Neutrophil (primary cell): ENCODE measurements at regions not wholly inside any gene's neighbourhood (a gene's known extent, or its start where the extent isn't known, plus 50 kb on each side); places are given as distances from the start of the nearest gene placed in this dataset.
"Not testable (repeated sequence)": the region's sequence is repeated elsewhere in the genome, so short reads cannot be mapped to it uniquely, and the experiment has no call there.

ENCODE experiments used
- H3K27ac ChIP-seq: fragments of 200-600 bp; sonication (generic); 2 replicates; pipeline ENCODE4 v1.5.1; 2016; ENCODE audit warnings: mild to moderate bottlenecking, moderate library complexity
- H3K27me3 ChIP-seq: fragments of 200-600 bp; sonication (generic); 2 replicates; pipeline ENCODE4 v1.6.0; 2016; ENCODE audit warnings: mild to moderate bottlenecking
- H3K36me3 ChIP-seq: fragments of 200-600 bp; sonication (generic); 2 replicates; pipeline ENCODE4 v1.5.1; 2017
- H3K4me1 ChIP-seq, 2 experiments: fragments of 200-600 bp in 1 of 2; sonication (generic) in 1 of 2; 1 replicate in 1 of 2; 2 replicates in 1 of 2; pipeline versions ENCODE4 v1.5.1 to v1.6.1; 2013 to 2016; ENCODE audit warnings: low read depth in 1 of 2, low read length in 1 of 2, mild to moderate bottlenecking in 1 of 2, moderate library complexity in 1 of 2; ENCODE audit not compliant: control insufficient read depth in 1 of 2, insufficient read depth in 1 of 2
- H3K4me3 ChIP-seq, 2 experiments: fragments of 200-600 bp in 1 of 2; sonication (generic) in 1 of 2; 1 replicate in 1 of 2; 2 replicates in 1 of 2; pipeline ENCODE4 v1.5.1; 2013 to 2016; ENCODE audit warnings: low read depth in 1 of 2, low read length in 1 of 2, mild to moderate bottlenecking in 1 of 2, moderate library complexity in 1 of 2
- H3K9me3 ChIP-seq: fragments of 200-600 bp; sonication (generic); 2 replicates; pipeline ENCODE4 v1.5.1; 2016
- TF ChIP-seq, protein P1 (sequence below): fragments of 200-600 bp; sonication (generic); IDR thresholded peaks from 2 replicates; pipeline ENCODE4 v1.5.1; 2016; ENCODE audit warnings: antibody characterized with exemption

DNA sequence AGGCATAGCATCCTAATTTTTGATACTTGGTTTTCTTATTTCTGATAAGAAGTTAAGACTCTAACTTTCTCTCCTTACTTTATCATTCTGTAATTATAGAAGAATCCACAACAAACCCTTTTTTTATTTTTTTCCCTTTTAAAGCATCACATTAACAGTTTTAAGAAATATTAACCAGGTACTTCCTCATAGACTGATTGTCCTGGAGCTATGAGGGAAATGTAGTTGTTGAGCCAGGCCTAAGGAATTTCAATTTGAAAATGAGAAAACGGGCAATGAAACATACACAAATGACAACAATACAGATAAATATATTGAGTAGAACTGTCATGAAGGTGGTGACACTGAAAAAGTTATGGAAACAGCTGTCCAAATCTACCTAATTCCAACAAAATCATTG is 569.0 kb downstream of the KCNA4 start:
- Histone ChIP-seq H3K27me3 (no peaks in the 10 kb centered on the region), H3K36me3 (no peaks in the 10 kb centered on the region), H3K27ac (no peak overlapping the region)

DNA sequence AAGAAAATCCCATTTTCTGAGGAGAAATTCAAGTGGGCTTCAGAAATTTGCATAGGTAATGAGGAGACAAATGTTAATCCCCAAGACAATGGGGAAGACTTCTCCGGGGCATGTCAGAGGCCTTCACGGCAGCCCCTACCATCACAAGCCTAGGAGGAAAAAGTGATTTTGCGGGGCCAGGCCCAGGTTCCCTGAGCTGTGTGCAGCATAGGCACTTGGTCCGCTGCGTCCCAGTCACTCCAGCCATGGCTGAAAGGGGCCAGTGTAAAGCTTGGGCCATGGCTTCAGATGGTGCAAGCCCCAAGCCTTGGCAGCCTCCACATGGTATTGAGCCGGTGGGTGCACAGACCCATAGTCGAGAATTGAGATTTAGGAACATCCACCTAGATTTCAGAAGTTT is 570.7 kb downstream of the KCNA4 start:
- no peak overlapping the region for H3K4me3 ChIP-seq
- no peaks in the 10 kb centered on the region for H3K4me1 ChIP-seq
- no peaks in the 10 kb centered on the region for H3K27me3 ChIP-seq
- TF ChIP-seq, protein P1, sequence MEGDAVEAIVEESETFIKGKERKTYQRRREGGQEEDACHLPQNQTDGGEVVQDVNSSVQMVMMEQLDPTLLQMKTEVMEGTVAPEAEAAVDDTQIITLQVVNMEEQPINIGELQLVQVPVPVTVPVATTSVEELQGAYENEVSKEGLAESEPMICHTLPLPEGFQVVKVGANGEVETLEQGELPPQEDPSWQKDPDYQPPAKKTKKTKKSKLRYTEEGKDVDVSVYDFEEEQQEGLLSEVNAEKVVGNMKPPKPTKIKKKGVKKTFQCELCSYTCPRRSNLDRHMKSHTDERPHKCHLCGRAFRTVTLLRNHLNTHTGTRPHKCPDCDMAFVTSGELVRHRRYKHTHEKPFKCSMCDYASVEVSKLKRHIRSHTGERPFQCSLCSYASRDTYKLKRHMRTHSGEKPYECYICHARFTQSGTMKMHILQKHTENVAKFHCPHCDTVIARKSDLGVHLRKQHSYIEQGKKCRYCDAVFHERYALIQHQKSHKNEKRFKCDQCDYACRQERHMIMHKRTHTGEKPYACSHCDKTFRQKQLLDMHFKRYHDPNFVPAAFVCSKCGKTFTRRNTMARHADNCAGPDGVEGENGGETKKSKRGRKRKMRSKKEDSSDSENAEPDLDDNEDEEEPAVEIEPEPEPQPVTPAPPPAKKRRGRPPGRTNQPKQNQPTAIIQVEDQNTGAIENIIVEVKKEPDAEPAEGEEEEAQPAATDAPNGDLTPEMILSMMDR: no peak
- no peak overlapping the region for H3K27ac ChIP-seq
- H3K36me3 ChIP-seq: no peaks in the 10 kb centered on the region
- H3K9me3 ChIP-seq: no peaks in the 10 kb centered on the region

More for the DNA sequence above, 569.0 kb downstream of the KCNA4 start:
- Histone ChIP-seq H3K4me3 (no peak overlapping the region), H3K9me3 (no peaks in the 10 kb centered on the region), H3K4me1 (no peaks in the 10 kb centered on the region)
- TF ChIP-seq, protein P1: no peak

DNA sequence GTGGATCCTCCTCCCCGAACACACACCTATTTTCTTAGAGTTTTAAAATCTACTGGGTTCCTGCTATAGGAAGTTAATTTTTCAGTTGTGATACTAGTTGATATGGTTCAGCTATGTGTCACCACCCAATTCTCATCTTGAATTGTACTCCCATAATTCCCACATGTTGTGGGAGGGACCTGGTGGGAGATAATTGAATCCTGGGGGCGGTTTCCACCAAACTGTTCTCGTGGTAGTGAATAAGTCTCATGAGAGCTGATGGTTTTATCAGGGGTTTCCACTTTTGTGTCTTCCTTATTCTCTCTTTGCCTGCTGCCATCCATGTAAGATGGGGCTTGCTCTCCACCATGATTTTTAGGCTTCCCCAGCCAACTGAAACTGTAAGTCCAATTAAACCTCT is 571.6 kb downstream of the KCNA4 start:
- H3K36me3 ChIP-seq, H3K27me3 ChIP-seq, H3K4me3 ChIP-seq, H3K9me3 ChIP-seq, H3K27ac ChIP-seq, H3K4me1 ChIP-seq: not testable (repeated sequence)

DNA sequence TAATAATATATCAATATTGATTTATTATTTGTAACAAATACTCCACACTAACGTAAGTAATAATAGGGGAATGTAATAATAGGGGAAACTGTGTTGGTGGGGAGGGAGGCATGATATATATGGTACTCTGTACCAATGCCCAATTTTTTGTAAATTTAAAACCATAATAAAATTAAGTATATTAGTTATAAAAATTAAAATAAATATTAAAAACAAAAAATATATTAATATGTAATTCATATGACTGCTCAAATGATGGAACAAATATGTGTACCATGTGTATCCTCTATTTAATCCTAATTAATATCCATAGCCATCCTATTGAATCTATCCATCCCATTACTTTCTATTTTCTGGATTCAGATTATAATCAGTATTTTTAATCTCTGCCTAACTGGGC is 578.0 kb downstream of the KCNA4 start:
- no peak overlapping the region for H3K4me3 ChIP-seq
- TF ChIP-seq, protein P1: no peak
- no peaks in the 10 kb centered on the region for H3K4me1 ChIP-seq
- no peaks in the 10 kb centered on the region for H3K36me3 ChIP-seq
- no peaks in the 10 kb centered on the region for H3K27me3 ChIP-seq
- no peaks in the 10 kb centered on the region for H3K9me3 ChIP-seq
- H3K27ac ChIP-seq: no peak overlapping the region

DNA sequence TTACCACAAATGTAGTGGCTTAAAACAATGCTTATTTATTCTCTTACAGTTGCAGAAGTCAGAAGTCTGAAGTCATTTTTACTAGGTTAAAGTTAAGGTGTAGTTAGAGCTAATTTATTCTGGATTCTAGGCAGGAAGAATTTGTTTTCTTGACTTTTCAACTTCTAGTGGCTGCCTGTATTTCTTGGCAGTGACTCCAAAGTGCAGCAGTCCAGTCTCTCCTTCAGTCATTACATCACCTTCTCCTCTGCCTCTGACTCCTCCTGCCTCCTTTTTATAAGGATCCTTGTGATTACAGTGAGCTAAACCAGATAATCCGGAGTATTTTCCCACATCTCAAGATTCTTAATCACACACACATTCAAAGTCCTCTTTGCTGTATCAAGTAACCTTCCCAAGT is 581.4 kb downstream of the KCNA4 start:
- Histone ChIP-seq H3K4me3 (no peak overlapping the region), H3K27ac (no peak overlapping the region), H3K4me1 (no peaks in the 10 kb centered on the region), H3K9me3 (no peaks in the 10 kb centered on the region), H3K36me3 (no peaks in the 10 kb centered on the region), H3K27me3 (no peaks in the 10 kb centered on the region)
- TF ChIP-seq, protein P1: no peak

DNA sequence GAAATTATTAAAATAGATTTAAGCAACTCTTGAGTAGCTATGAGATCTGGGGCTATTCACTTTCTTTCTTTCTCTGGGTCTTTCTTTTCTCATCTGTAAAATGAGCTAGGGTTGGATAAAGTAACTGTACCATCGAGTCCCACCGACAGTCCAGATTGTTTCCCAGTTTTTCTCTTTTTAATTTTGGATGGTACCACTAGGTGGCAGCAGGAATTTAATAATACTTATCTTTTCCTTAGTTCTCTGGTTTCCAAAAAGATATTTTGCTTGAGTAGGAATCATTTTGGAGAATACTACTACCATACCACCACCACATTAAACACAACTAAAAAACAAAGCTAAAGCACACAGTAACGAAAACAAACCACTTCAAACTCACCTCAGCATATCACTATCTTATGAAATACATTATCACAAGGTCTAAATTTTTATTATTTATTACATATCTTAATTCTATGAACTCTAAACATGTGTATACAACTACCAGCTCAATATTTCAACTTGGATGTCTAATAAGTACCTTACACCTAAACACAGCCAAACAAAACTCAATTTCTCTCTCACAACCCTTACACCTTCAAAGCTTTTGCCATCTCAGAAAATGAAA is 584.0 kb downstream of the KCNA4 start:
- Histone ChIP-seq H3K27me3 (no peaks in the 10 kb centered on the region), H3K27ac (no peak overlapping the region), H3K9me3 (no peaks in the 10 kb centered on the region), H3K4me3 (no peak overlapping the region), H3K36me3 (no peaks in the 10 kb centered on the region), H3K4me1 (no peaks in the 10 kb centered on the region)
- TF ChIP-seq, protein P1: no peak
